ENCODE measurements at regions not wholly inside any gene's neighbourhood (a gene's known extent, or its start where the extent isn't known, plus 50 kb on each side); places are given as distances from the start of the nearest gene placed in this dataset.

GRCh38 chr1:228901936-228902681 lies 166.8 kb downstream of the RHOU start:
- H3K4me3 ChIP-seq, result no peak overlapping the region
- peak overlapping the region in 1 of 3 donors; percentile 57 for H3K27ac ChIP-seq
- TF ChIP-seq POLR2A (IDR thresholded peaks at IDR 0.05) (no peak), CTCF (IDR thresholded peaks at IDR 0.05) (no peak)
- no peaks in the 10 kb centered on the region for H3K9me3 ChIP-seq
- DNase-seq (no peak), ATAC-seq (no peak)
- WGBS (ENCODE audit: insufficient coverage, low coverage, low lambda C conversion rate, missing lambda C conversion rate), result 100% methylated on average over 2 of the region's 5 CpGs
- H3K36me3 ChIP-seq, result no peaks in the 10 kb centered on the region
- H3K4me1 ChIP-seq, result peaks cover 0 to 15% (median 7%) of the 10 kb centered on the region in 4 donors
- intact Hi-C loops (cut with DNase I), result no loop called here
- no peaks in the 10 kb centered on the region for H3K27me3 ChIP-seq

GRCh38 chr1:228902781-228903433 lies 167.6 kb downstream of the RHOU start:
- Histone ChIP-seq H3K4me3 (no peak overlapping the region), H3K9me3 (no peaks in the 10 kb centered on the region), H3K27ac (peak overlapping the region; percentile 57 to 75 (median 67)), H3K36me3 (no peaks in the 10 kb centered on the region), H3K4me1 (peaks cover 0 to 15% (median 7%) of the 10 kb centered on the region in 4 donors), H3K27me3 (no peaks in the 10 kb centered on the region)
- WGBS (ENCODE audit: insufficient coverage, low coverage, low lambda C conversion rate, missing lambda C conversion rate), result 51% methylated on average over 13 of the region's 13 CpGs
- ATAC-seq (peak; percentile 88 to 96 (median 92)), DNase-seq (peak; percentile 83 to 92 (median 87))
- intact Hi-C loops (cut with DNase I), result no loop called here
- no peak for TF ChIP-seq CTCF (IDR thresholded peaks at IDR 0.05)
- TF ChIP-seq POLR2A (IDR thresholded peaks at IDR 0.05), result no peak

GRCh38 chr1:228903434-228904071 lies 168.3 kb downstream of the RHOU start:
- TF ChIP-seq POLR2A (IDR thresholded peaks at IDR 0.05), result no peak
- no peak for TF ChIP-seq CTCF (IDR thresholded peaks at IDR 0.05)
- Histone ChIP-seq H3K4me3 (no peak overlapping the region), H3K27me3 (no peaks in the 10 kb centered on the region), H3K36me3 (no peaks in the 10 kb centered on the region), H3K4me1 (peaks cover 0 to 15% (median 7%) of the 10 kb centered on the region in 4 donors), H3K27ac (peak overlapping the region; percentile 57 to 75 (median 67)), H3K9me3 (no peaks in the 10 kb centered on the region)
- peak in 1 of 3 donors; percentile 30 for DNase-seq
- ATAC-seq, result peak; percentile 10 to 36 (median 22)
- intact Hi-C loops (cut with DNase I), result no loop called here
- WGBS (ENCODE audit: insufficient coverage, low coverage, low lambda C conversion rate, missing lambda C conversion rate), result 64% methylated on average over 4 of the region's 9 CpGs

GRCh38 chr1:228904222-228904621 lies 168.9 kb downstream of the RHOU start:
- TF ChIP-seq POLR2A (IDR thresholded peaks at IDR 0.05), result no peak
- TF ChIP-seq CTCF (IDR thresholded peaks at IDR 0.05), result no peak
- 100% methylated on average over 2 of the region's 4 CpGs for WGBS (ENCODE audit: insufficient coverage, low coverage, low lambda C conversion rate, missing lambda C conversion rate)
- no peaks in the 10 kb centered on the region for H3K36me3 ChIP-seq
- no peaks in the 10 kb centered on the region for H3K9me3 ChIP-seq
- DNase-seq (no peak), ATAC-seq (no peak)
- H3K27me3 ChIP-seq, result no peaks in the 10 kb centered on the region
- H3K27ac ChIP-seq, result no peak overlapping the region
- intact Hi-C loops (cut with DNase I), result no loop called here
- no peak overlapping the region for H3K4me3 ChIP-seq
- H3K4me1 ChIP-seq, result peaks cover 0 to 15% (median 7%) of the 10 kb centered on the region in 4 donors

Measured in right lobe of liver (tissue), 6 donors.